Ascending aorta (tissue), 2 donors: ENCODE measurements at regions not wholly inside any gene's neighbourhood (a gene's known extent, or its start where the extent isn't known, plus 50 kb on each side); places are given as distances from the start of the nearest gene placed in this dataset.
"Not testable (repeated sequence)": the region's sequence is repeated elsewhere in the genome, so short reads cannot be mapped to it uniquely, and the experiment has no call there.

Experiments
- DNase-seq, 2 donors: peaks; one replicate each; pipeline ENCODE4 v3.0.0-alpha.2; 2019; ENCODE audit warnings: low spot score in 2 of 2
- H3K27ac ChIP-seq, 2 donors: fragments of 200-600 bp; sonication (generic); one replicate each; pipeline ENCODE4 v1.5.1; 2016 to 2017; ENCODE audit warnings: mild to moderate bottlenecking in 1 of 2
- H3K27me3 ChIP-seq: fragments of 200-600 bp; sonication (generic); one replicate; pipeline ENCODE4 v1.5.1; 2017
- H3K36me3 ChIP-seq, 2 donors: fragments of 200-600 bp; sonication (generic); one replicate each; pipeline ENCODE4 v1.5.1; 2016
- H3K4me1 ChIP-seq, 2 donors: fragments of 200-600 bp; sonication (generic); one replicate each; pipeline ENCODE4 v1.5.1; 2016 to 2017; ENCODE audit warnings: mild to moderate bottlenecking in 1 of 2
- H3K4me3 ChIP-seq, 2 donors: fragments of 200-600 bp; sonication (generic); one replicate each; pipeline ENCODE4 v1.5.1; 2016 to 2017; ENCODE audit warnings: mild to moderate bottlenecking in 1 of 2
- H3K9me3 ChIP-seq, 2 donors: fragments of 200-600 bp; sonication (generic); one replicate each; pipeline ENCODE4 v1.5.1; 2016
- CTCF ChIP-seq, 3 experiments: fragments of 200-600 bp in 2 of 3; fragments of 450-650 bp in 1 of 3; sonication (generic) in 2 of 3; IDR thresholded peaks; one replicate each; pipeline ENCODE4 v1.5.1; 2016 to 2019; ENCODE audit warnings: antibody characterized with exemption in 3 of 3, mild to moderate bottlenecking in 1 of 3, moderate library complexity in 1 of 3
- intact Hi-C: fragments of 100-400 bp; cut with DNase I; formaldehyde crosslinking; loops from one replicate; pipeline ENCODE4 v1.15.1; 2023

GRCh38 chrX:1097328-1097727, 115.1 kb downstream of the CRLF2 start:
- DNase-seq, result no peak
- H3K4me1 ChIP-seq, result no peaks in the 10 kb centered on the region
- H3K27ac ChIP-seq, result no peak overlapping the region
- no peaks in the 10 kb centered on the region for H3K36me3 ChIP-seq
- H3K9me3 ChIP-seq, result peaks cover 6 to 11% of the 10 kb centered on the region in 2 donors
- no peak overlapping the region for H3K4me3 ChIP-seq
- intact Hi-C loops, result no loop called here
- H3K27me3 ChIP-seq, result no peaks in the 10 kb centered on the region
- no peak for TF ChIP-seq CTCF (IDR thresholded peaks at IDR 0.05)

- Histone ChIP-seq H3K36me3 (no peaks in the 10 kb centered on the region), H3K27me3 (no peaks in the 10 kb centered on the region), H3K4me1 (no peaks in the 10 kb centered on the region), H3K27ac (no peak overlapping the region), H3K9me3 (peaks cover 6 to 11% of the 10 kb centered on the region in 2 donors), H3K4me3 (no peak overlapping the region)
- DNase-seq, result no peak
- TF ChIP-seq CTCF (IDR thresholded peaks at IDR 0.05), result no peak
- intact Hi-C loops, result no loop called here
These were observed 117.7 kb downstream of the CRLF2 start for GRCh38 chrX:1094566-1095333.

GRCh38 chrX:1093586-1094421, 118.6 kb downstream of the CRLF2 start:
- no peak overlapping the region for H3K4me3 ChIP-seq
- TF ChIP-seq CTCF (IDR thresholded peaks at IDR 0.05), result no peak
- no peak overlapping the region for H3K27ac ChIP-seq
- peaks cover 6 to 11% of the 10 kb centered on the region in 2 donors for H3K9me3 ChIP-seq
- H3K4me1 ChIP-seq, result no peaks in the 10 kb centered on the region
- DNase-seq, result no peak
- no peaks in the 10 kb centered on the region for H3K27me3 ChIP-seq
- intact Hi-C loops, result no loop called here
- H3K36me3 ChIP-seq, result no peaks in the 10 kb centered on the region

GRCh38 chrX:1093121-1093520, 119.3 kb downstream of the CRLF2 start:
- H3K27me3 ChIP-seq, result no peaks in the 10 kb centered on the region
- peaks cover 6 to 11% of the 10 kb centered on the region in 2 donors for H3K9me3 ChIP-seq
- no peak overlapping the region for H3K27ac ChIP-seq
- no peaks in the 10 kb centered on the region for H3K4me1 ChIP-seq
- TF ChIP-seq CTCF (IDR thresholded peaks at IDR 0.05), result no peak
- no peak for DNase-seq
- no peaks in the 10 kb centered on the region for H3K36me3 ChIP-seq
- intact Hi-C loops, result no loop called here
- no peak overlapping the region for H3K4me3 ChIP-seq

- Histone ChIP-seq H3K27me3 (no peaks in the 10 kb centered on the region), H3K27ac (no peak overlapping the region), H3K36me3 (no peaks in the 10 kb centered on the region), H3K4me1 (no peaks in the 10 kb centered on the region), H3K9me3 (peaks cover 0 to 8% of the 10 kb centered on the region in 2 donors), H3K4me3 (no peak overlapping the region)
- intact Hi-C loops, result no loop called here
- no peak for TF ChIP-seq CTCF (IDR thresholded peaks at IDR 0.05)
- no peak for DNase-seq
These were observed 125.7 kb downstream of the CRLF2 start for GRCh38 chrX:1086444-1087409.

- H3K27ac ChIP-seq, H3K4me1 ChIP-seq, H3K9me3 ChIP-seq, H3K36me3 ChIP-seq, intact Hi-C loops, DNase-seq, H3K4me3 ChIP-seq, H3K27me3 ChIP-seq: not testable (repeated sequence)
These were observed 126.6 kb downstream of the CRLF2 start for GRCh38 chrX:1085871-1086270.
